ENCODE measurements at regions not wholly inside any gene's neighbourhood (a gene's known extent, or its start where the extent isn't known, plus 50 kb on each side); places are given as distances from the start of the nearest gene placed in this dataset.

DNA sequence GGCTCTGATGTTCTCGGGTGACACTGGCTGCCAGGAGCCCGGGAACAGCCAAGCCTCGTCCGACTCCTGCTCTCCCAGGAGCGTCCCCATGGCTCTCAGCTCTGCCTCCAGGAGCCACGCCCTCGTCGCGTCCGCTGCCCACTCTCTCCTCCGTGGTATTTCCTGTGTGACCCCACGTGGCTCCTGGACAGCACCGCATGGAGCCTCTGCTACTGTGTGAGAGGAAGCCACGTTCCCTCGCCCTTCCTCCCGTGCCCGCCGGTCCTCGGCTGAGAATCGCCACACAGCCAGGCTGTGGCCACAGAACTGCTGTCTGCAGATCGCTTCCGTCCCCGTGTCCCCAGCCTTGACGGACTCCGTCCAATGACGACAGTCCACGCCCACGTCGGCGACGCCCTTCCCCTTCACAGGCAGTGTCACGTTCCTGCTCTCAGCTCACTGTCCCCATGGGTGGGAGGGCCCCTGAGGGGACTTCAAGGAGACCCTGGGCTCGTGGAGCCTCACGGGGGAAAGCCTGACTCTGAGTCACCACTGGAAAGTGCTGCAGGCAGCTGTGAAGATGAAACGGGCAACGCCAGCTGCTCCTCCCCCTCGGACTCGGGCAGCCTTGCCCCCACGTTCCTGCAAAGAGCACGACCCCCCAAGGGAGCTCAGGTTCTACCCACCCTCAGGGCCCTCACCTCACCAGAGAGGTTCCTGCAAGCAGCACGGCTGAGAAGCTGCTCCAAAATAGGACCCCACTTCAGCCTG is 458.5 kb downstream of the BRD1 start:
- TF ChIP-seq, protein P1, sequence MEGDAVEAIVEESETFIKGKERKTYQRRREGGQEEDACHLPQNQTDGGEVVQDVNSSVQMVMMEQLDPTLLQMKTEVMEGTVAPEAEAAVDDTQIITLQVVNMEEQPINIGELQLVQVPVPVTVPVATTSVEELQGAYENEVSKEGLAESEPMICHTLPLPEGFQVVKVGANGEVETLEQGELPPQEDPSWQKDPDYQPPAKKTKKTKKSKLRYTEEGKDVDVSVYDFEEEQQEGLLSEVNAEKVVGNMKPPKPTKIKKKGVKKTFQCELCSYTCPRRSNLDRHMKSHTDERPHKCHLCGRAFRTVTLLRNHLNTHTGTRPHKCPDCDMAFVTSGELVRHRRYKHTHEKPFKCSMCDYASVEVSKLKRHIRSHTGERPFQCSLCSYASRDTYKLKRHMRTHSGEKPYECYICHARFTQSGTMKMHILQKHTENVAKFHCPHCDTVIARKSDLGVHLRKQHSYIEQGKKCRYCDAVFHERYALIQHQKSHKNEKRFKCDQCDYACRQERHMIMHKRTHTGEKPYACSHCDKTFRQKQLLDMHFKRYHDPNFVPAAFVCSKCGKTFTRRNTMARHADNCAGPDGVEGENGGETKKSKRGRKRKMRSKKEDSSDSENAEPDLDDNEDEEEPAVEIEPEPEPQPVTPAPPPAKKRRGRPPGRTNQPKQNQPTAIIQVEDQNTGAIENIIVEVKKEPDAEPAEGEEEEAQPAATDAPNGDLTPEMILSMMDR (IDR thresholded peaks at IDR 0.05; ENCODE audit: low read depth, low read length, missing control alignments): no peak
- DNase-seq (ENCODE audit: low read depth): no peak
- H3K4me3 ChIP-seq (ENCODE audit: low read depth, low read length): no peak overlapping the region

DNA sequence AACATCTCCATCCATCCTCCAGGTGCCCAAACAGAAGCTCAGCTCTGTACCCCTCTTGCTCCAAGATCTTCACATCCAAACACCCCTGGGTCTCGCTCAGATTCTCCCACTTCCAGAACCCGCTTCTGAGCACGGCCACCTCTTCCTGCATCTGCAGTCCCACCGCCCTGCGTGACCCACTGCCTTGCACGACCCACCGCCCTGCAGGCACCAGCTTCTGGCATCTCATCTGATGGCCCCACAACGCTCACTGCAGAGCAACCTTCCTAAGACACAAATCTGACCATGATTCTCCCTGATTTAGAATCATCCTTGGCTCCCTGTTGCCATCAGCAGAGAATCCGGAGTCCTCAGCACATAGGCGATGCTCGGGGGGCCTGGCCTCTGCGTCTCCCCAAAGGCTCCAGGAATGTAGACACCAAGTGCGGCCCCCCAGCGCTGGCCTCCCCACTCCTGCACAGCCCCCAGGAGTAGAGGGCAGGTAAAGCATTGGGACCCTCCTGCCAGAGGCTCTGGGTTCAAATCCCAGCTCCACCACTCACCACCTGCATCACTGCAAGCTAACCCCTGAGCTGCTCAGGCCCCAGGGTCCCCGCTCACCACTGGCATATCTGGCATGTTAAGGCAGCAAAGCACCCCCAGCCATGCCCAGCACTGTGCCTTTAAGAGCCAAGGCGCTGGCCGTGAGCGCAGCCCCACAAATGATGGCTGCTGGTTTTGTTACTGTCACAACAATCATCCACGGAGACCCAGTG is 459.3 kb downstream of the BRD1 start:
- DNase-seq (ENCODE audit: low read depth): no peak
- no peak overlapping the region for H3K4me3 ChIP-seq (ENCODE audit: low read depth, low read length)
- TF ChIP-seq, protein P1 (IDR thresholded peaks at IDR 0.05; ENCODE audit: low read depth, low read length, missing control alignments): no peak

DNA sequence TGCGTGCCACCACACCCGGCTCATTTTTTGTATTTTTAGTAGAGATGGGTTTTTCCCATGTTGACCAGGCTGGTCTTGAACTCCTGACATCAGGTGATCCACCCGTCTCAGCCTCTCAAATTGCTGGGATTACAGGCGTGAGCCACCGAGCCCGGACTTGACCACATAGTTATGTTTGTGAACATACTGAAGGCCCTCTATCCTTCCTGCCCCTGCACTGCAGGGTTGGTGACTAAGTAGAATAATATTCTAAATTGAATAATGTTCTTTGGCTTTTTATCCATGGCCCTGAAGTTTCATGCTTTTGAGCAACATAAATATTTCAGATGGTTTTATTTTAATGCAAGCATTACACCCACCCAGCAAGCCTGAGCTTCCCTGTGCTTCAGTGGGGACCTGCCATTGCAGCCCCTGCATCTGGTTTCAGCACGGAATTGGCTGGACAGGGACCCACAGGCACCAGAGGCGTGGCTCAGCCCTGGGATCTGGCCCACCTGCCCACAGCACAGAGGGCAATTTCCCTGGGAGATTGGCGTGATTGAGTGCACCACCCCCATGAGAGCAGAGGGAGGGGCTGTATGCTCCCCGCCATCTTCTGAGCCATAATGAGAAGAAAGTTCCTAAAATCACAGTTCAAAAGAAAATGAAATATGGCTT is 460.5 kb downstream of the BRD1 start:
- TF ChIP-seq, protein P1 (IDR thresholded peaks at IDR 0.05; ENCODE audit: low read depth, low read length, missing control alignments): no peak
- H3K4me3 ChIP-seq (ENCODE audit: low read depth, low read length): no peak overlapping the region
- DNase-seq (ENCODE audit: low read depth): no peak

DNA sequence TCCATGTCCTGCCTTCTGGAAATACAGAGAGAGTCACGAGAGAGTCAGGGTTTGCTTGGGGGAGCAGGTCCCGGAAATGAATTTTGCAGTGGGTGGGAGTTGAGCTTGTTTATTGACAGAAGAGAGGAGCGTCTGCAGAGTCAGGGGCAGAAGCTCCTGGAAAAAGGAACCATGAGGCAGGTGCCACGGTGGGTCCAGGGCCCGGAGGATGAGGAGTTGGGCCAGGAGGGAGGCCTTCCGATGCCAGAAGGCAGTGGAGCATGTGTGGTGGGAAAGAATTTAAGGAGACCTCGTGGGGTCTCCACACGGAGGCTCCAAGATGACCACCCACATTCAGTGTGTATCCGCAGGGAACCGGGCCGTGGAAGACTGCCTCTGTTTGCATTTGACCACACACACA is 461.2 kb downstream of the BRD1 start:
- no peak overlapping the region for H3K4me3 ChIP-seq (ENCODE audit: low read depth, low read length)
- TF ChIP-seq, protein P1 (IDR thresholded peaks at IDR 0.05; ENCODE audit: low read depth, low read length, missing control alignments): no peak
- DNase-seq (ENCODE audit: low read depth): no peak

DNA sequence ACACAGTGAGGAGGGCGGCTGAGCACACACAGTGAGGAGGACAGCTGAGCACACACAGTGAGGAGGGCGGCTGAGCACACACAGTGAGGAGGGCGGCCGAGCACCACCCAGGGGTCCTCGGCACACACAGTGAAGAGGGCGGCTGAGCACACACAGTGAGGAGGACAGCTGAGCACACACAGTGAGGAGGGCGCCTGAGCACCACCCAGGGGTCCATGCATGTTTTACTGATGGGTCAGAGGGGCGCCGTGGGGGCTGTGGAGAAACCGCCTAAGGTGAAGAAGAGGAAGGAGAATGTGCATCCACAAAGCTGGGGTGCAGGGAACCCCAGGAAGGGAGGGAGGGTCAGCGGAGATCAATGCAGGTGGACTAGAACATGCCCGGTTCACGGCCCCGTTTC is 461.8 kb downstream of the BRD1 start:
- TF ChIP-seq, protein P1 (IDR thresholded peaks at IDR 0.05; ENCODE audit: low read depth, low read length, missing control alignments): no peak
- H3K4me3 ChIP-seq (ENCODE audit: low read depth, low read length): no peak overlapping the region
- no peak for DNase-seq (ENCODE audit: low read depth)

DNA sequence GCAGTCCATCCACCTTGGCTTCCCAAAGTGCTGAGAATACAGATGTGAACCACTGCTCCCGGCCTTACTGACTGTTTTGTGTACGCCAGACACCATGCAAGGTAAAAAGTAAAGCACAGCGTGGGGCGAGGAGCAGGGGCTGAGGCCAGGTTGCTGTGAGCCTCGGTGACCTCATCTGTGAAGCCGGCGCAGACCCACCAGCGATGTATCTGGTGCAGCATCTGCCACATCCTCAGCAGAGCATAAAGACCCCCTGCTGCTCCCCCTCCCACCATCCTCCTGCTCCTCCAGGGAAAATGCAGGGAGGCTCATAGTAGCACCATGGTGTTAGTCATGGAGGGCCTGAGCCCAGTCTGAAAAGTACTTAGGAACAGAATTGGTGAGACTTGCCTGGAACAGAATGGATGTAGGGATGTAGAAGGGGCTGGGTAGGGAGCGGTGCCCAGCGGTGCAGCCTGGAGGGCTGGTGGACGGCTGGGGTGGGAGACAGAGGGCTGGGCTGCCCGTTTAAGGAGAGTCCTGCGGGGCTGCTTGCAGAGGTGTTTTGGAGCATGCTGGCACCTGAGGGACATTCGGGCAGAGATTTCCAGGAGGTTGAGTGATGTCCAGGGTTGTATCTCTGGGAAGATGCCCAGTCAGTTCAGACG is 462.4 kb downstream of the BRD1 start:
- TF ChIP-seq, protein P1 (IDR thresholded peaks at IDR 0.05; ENCODE audit: low read depth, low read length, missing control alignments): no peak
- DNase-seq (ENCODE audit: low read depth): no peak
- no peak overlapping the region for H3K4me3 ChIP-seq (ENCODE audit: low read depth, low read length)
